GM23248 (cell line): ENCODE measurements at regions not wholly inside any gene's neighbourhood (a gene's known extent, or its start where the extent isn't known, plus 50 kb on each side); places are given as distances from the start of the nearest gene placed in this dataset.
A peak's percentile ranks its signal among the peaks of the same experiment; 100 is the strongest.

ENCODE experiments used
- DNase-seq: peaks from one replicate; pipeline ENCODE4 v3.0.0-alpha.2; 2015
- H2AFZ ChIP-seq: fragments of 200-600 bp; sonication (generic); 2 replicates; pipeline ENCODE4 v1.6.1; 2016; ENCODE audit warnings: antibody characterized with exemption
- H3F3A ChIP-seq: fragments of 200-600 bp; sonication (generic); 2 replicates; pipeline ENCODE4 v1.6.1; 2016; ENCODE audit warnings: mild to moderate bottlenecking, antibody characterized with exemption, mixed run types; ENCODE audit not compliant: insufficient read depth
- H3K27ac ChIP-seq: fragments of 200-600 bp; sonication (generic); 2 replicates; pipeline ENCODE4 v1.5.1; 2016; ENCODE audit warnings: mild to moderate bottlenecking
- H3K27me3 ChIP-seq: fragments of 200-600 bp; sonication (generic); replicated peaks from 2 replicates; pipeline ENCODE4 v1.6.1; 2016; ENCODE audit warnings: mild to moderate bottlenecking; ENCODE audit not compliant: insufficient read depth
- H3K36me3 ChIP-seq: fragments of 200-600 bp; sonication (generic); 2 replicates; pipeline ENCODE4 v1.6.1; 2016; ENCODE audit warnings: low read depth, mild to moderate bottlenecking
- H3K4me1 ChIP-seq: fragments of 200-600 bp; sonication (generic); 2 replicates; pipeline ENCODE4 v1.6.1; 2016; ENCODE audit warnings: mild to moderate bottlenecking; ENCODE audit not compliant: insufficient read depth
- H3K4me2 ChIP-seq: fragments of 200-600 bp; sonication (generic); one replicate; pipeline ENCODE4 v1.6.1; 2016; ENCODE audit warnings: mild to moderate bottlenecking; ENCODE audit not compliant: unreplicated experiment
- H3K4me3 ChIP-seq: fragments of 200-600 bp; sonication (generic); 2 replicates; pipeline ENCODE4 v1.5.1; 2016; ENCODE audit warnings: mild to moderate bottlenecking
- H3K79me2 ChIP-seq: fragments of 200-600 bp; sonication (generic); 2 replicates; pipeline ENCODE4 v1.6.1; 2016; ENCODE audit warnings: mild to moderate bottlenecking; ENCODE audit not compliant: insufficient read depth
- H3K9ac ChIP-seq: fragments of 200-600 bp; sonication (generic); 2 replicates; pipeline ENCODE4 v1.6.1; 2016; ENCODE audit warnings: mild to moderate bottlenecking
- H3K9me2 ChIP-seq: fragments of 200-600 bp; sonication (generic); 2 replicates; pipeline ENCODE4 v1.6.1; 2016; ENCODE audit warnings: mixed run types, mild to moderate bottlenecking, moderate library complexity; ENCODE audit not compliant: insufficient read depth
- H3K9me3 ChIP-seq: fragments of 200-600 bp; sonication (generic); one replicate; pipeline ENCODE4 v1.6.1; 2017; ENCODE audit warnings: low read depth
- H4K20me1 ChIP-seq: fragments of 200-600 bp; sonication (generic); 2 replicates; pipeline ENCODE4 v1.6.0; 2016; ENCODE audit not compliant: insufficient read depth
- EZH2 ChIP-seq: fragments of 200-600 bp; sonication (generic); IDR thresholded peaks from 2 replicates; pipeline ENCODE4 v1.6.1; 2018; ENCODE audit warnings: antibody characterized with exemption, mild to moderate bottlenecking; ENCODE audit not compliant: insufficient read depth, poor library complexity, severe bottlenecking
- EZH2phosphoT487 ChIP-seq: fragments of 200-600 bp; sonication (generic); IDR thresholded peaks from 2 replicates; pipeline ENCODE4 v1.6.1; 2018; ENCODE audit warnings: antibody characterized with exemption, moderate library complexity, mild to moderate bottlenecking, low read depth; ENCODE audit not compliant: insufficient read depth
- WGBS, 2 experiments: methylation state at CpG; one replicate each; pipeline ENCODE4 v1.1.6; 2015 to 2017; ENCODE audit warnings: low lambda C conversion rate in 2 of 2, low coverage in 1 of 2; ENCODE audit errors: missing lambda C conversion rate in 2 of 2; 5-methylcytosine and 5-hydroxymethylcytosine counted together
- in situ Hi-C: fragments of 300-500 bp; cut with MboI; formaldehyde crosslinking; loops from 2 replicates; pipeline ENCODE4 v1.15.0; 2020

- H3F3A ChIP-seq: no peaks in the 10 kb centered on the region
- DNase-seq: peak; percentile 42
- 74 to 76% methylated on average over 5 of the region's 5 CpGs for WGBS, 2 experiments
- in situ Hi-C loops: no loop called here
- peaks cover 17% of the 10 kb centered on the region for H3K27me3 ChIP-seq
- H3K9ac ChIP-seq: no peak overlapping the region
- H3K9me3 ChIP-seq: no peaks in the 10 kb centered on the region
- H3K4me3 ChIP-seq: no peak overlapping the region
- no peaks in the 10 kb centered on the region for H3K79me2 ChIP-seq
- H3K27ac ChIP-seq: no peak overlapping the region
- H3K9me2 ChIP-seq: no peaks in the 10 kb centered on the region
- TF ChIP-seq EZH2phosphoT487: no peak
- no peaks in the 10 kb centered on the region for H3K4me1 ChIP-seq
- H2AFZ ChIP-seq: no peak overlapping the region
- H3K4me2 ChIP-seq: no peak overlapping the region
- no peaks in the 10 kb centered on the region for H3K36me3 ChIP-seq
- H4K20me1 ChIP-seq: no peaks in the 10 kb centered on the region
Measured at GRCh38 chr6:6843057-6843627, 254.6 kb downstream of the LY86 start.

DNA sequence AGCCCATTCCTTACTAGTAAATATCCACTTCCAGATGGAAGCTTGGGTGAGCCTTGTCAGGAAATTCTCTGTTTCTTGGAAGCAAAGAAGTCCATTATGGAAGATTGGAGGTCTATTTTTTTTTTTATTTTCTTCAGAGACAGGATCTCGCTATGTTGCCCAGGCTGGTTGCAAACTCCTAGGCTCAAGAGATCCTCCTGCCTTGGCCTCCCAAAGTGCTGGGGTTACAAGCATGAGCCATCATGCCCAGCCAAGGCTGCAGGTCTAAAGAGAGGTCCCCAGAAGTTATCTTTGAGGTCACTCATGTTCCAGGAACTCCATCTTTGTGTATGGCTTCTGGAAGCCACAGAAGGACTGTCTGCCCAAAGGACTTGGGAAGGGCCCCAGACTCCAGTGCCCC is 255.3 kb downstream of the LY86 start:
- H3F3A ChIP-seq: no peaks in the 10 kb centered on the region
- no peaks in the 10 kb centered on the region for H3K4me1 ChIP-seq
- no peaks in the 10 kb centered on the region for H3K36me3 ChIP-seq
- in situ Hi-C loops: no loop called here
- H3K4me3 ChIP-seq: no peak overlapping the region
- H3K27ac ChIP-seq: no peak overlapping the region
- H3K27me3 ChIP-seq: peaks cover 14% of the 10 kb centered on the region
- TF ChIP-seq EZH2phosphoT487 (no peak), EZH2 (no peak)
- no peaks in the 10 kb centered on the region for H3K79me2 ChIP-seq
- H3K9me3 ChIP-seq: no peaks in the 10 kb centered on the region
- H2AFZ ChIP-seq: no peak overlapping the region
- H3K9ac ChIP-seq: no peak overlapping the region
- H3K9me2 ChIP-seq: no peaks in the 10 kb centered on the region
- no peak for DNase-seq
- H3K4me2 ChIP-seq: no peak overlapping the region
- WGBS, 2 experiments: 75 to 95% methylated on average over 1 of the region's 1 CpG
- no peaks in the 10 kb centered on the region for H4K20me1 ChIP-seq

DNA sequence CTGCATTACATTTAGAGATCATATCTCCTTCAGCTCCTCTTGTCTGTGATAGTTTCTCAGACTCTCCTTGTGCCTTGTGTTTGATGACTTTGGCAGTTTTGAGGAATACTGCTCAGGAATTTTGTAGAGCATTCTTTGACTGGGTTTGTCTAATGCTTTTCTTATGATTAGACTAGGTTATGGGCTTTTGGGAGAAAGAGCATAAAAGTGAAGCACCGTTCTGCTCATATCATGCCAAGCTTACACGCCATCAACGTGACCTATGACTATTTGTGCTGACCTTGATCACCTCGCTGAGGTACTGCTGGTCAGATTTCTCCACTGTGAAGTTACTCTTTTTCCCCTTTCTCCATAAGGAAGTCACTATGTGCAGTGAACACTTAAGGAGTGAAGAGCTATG is 256.0 kb downstream of the LY86 start:
- H3K27me3 ChIP-seq: peaks cover 14% of the 10 kb centered on the region
- TF ChIP-seq EZH2phosphoT487 (no peak), EZH2 (no peak)
- H3K9me3 ChIP-seq: no peaks in the 10 kb centered on the region
- no peaks in the 10 kb centered on the region for H4K20me1 ChIP-seq
- in situ Hi-C loops: no loop called here
- no peak overlapping the region for H3K27ac ChIP-seq
- no peaks in the 10 kb centered on the region for H3F3A ChIP-seq
- no peaks in the 10 kb centered on the region for H3K9me2 ChIP-seq
- no peak for DNase-seq
- H3K4me1 ChIP-seq: no peaks in the 10 kb centered on the region
- 62 to 78% methylated on average over 4 of the region's 4 CpGs for WGBS, 2 experiments
- no peak overlapping the region for H2AFZ ChIP-seq
- H3K4me3 ChIP-seq: no peak overlapping the region
- H3K4me2 ChIP-seq: no peak overlapping the region
- no peaks in the 10 kb centered on the region for H3K79me2 ChIP-seq
- no peak overlapping the region for H3K9ac ChIP-seq
- H3K36me3 ChIP-seq: no peaks in the 10 kb centered on the region

DNA sequence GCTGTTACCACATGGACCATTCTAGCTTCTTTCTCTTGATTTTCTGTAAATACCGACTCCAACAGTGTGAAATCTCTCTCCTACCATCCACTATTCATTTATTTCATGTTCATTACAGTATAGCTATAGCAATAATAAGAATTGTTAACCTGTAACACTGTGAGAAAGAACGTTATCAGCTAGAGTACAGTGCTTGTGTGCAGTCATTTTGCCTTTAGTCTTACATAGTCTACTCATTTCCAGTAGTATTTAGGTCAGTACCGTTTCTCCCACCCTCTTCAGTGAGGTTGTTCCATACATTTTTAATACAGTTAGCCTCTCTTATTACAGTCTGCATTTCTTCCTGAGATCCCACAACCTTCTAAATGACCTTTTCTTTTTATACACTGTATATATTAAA is 257.1 kb downstream of the LY86 start:
- H3K27me3 ChIP-seq: peaks cover 14% of the 10 kb centered on the region
- H3K27ac ChIP-seq: no peak overlapping the region
- in situ Hi-C loops: no loop called here
- H3K4me3 ChIP-seq: no peak overlapping the region
- H3K9me2 ChIP-seq: no peaks in the 10 kb centered on the region
- peaks cover 3% of the 10 kb centered on the region for H3K4me1 ChIP-seq
- H3K79me2 ChIP-seq: no peaks in the 10 kb centered on the region
- TF ChIP-seq EZH2phosphoT487 (no peak), EZH2 (no peak)
- DNase-seq: no peak
- no peaks in the 10 kb centered on the region for H4K20me1 ChIP-seq
- H2AFZ ChIP-seq: no peak overlapping the region
- no peaks in the 10 kb centered on the region for H3K9me3 ChIP-seq
- peaks cover 7% of the 10 kb centered on the region; the same call in 1 of the 2 replicates for H3F3A ChIP-seq
- no peaks in the 10 kb centered on the region for H3K36me3 ChIP-seq
- no peak overlapping the region for H3K9ac ChIP-seq
- WGBS, 2 experiments: 41 to 45% methylated on average over 3 of the region's 3 CpGs
- H3K4me2 ChIP-seq: no peak overlapping the region

DNA sequence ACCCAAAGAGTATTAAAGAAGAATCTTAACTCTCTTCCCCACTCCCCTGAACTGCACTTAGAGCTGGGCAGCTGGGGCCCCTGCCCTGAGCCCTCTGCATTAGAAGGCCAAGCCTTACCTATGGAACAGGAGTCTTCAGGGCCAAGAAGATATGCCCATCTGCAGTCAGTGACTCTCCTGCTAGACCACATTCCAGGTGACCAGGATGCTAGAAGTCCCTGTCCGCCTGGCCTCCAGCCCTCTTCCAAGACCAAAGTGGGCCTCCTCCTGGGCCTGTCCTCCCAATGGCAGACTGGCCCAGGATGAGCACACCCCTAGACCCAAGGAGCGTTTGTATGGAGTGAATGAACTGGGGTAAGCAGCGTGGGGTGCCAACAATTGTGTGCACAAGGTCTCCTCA is 259.1 kb downstream of the LY86 start:
- WGBS, 2 experiments: 46 to 56% methylated on average over 3 of the region's 3 CpGs
- Histone ChIP-seq H3K79me2 (no peaks in the 10 kb centered on the region), H3K4me1 (peaks cover 5% of the 10 kb centered on the region), H3K4me2 (no peak overlapping the region), H3K27me3 (no peaks in the 10 kb centered on the region), H3K9me2 (no peaks in the 10 kb centered on the region), H3K4me3 (no peak overlapping the region), H3K9me3 (no peaks in the 10 kb centered on the region), H3K9ac (no peak overlapping the region), H3F3A (peaks cover 17% of the 10 kb centered on the region), H4K20me1 (no peaks in the 10 kb centered on the region), H2AFZ (no peak overlapping the region), H3K36me3 (no peaks in the 10 kb centered on the region), H3K27ac (no peak overlapping the region)
- in situ Hi-C loops: no loop called here
- no peak for TF ChIP-seq EZH2phosphoT487
- no peak for TF ChIP-seq EZH2
- DNase-seq: no peak
